ENCODE measurements at regions not wholly inside any gene's neighbourhood (a gene's known extent, or its start where the extent isn't known, plus 50 kb on each side); places are given as distances from the start of the nearest gene placed in this dataset.

GRCh38 chr17:57195785-57196460 lies 60.4 kb upstream of the MSI2 start:
- no peak for TF ChIP-seq CTCF (IDR thresholded peaks at IDR 0.05; ENCODE audit: low read depth, low read length)
- Histone ChIP-seq H3K9me3 (ENCODE audit: control insufficient read depth, insufficient read depth, low read length) (peaks cover 4% of the 10 kb centered on the region), H3K27ac (ENCODE audit: low read depth, low read length) (no peak overlapping the region), H3K27me3 (ENCODE audit: control insufficient read depth, insufficient read depth, low read length) (no peaks in the 10 kb centered on the region), H3K4me3 (ENCODE audit: low read depth, low read length) (no peak overlapping the region)
- DNase-seq (ENCODE audit: low read depth, low spot score) = no peak
- ChIA-PET POLR2A (no interaction called here), CTCF (no interaction called here)

DNA sequence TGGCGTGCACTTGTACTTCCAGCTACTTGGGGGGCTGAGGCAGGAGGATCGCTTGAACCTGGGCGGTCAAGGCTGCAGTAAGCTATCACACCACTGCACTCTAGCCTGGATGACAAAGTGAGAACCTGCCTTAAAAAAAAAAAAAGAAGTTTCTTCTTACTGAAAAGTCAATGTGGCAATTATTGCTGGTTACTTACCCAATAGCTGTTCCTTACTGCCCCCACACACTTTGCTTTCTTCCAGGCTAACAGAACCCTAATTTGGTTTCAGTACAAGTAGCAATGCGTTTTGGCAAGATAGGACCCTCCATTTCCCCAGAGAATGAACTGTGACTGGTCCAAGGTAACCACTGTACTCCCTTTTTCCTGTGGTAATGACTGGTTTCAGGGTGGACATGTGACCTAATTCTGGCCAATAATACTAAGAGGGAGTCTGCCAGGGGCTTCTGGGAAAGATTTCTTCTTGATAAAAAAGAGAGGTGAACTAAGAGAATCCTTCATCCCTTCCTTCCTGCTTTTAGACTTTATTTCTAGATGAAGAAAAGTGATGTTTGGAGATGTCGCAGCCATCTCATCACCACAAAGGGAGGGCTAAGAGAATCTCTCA lies 58.8 kb upstream of the MSI2 start:
- ChIA-PET CTCF (no interaction called here), POLR2A (no interaction called here)
- Histone ChIP-seq H3K9me3 (ENCODE audit: control insufficient read depth, insufficient read depth, low read length) (peaks cover 4% of the 10 kb centered on the region), H3K27ac (ENCODE audit: low read depth, low read length) (no peak overlapping the region), H3K27me3 (ENCODE audit: control insufficient read depth, insufficient read depth, low read length) (no peaks in the 10 kb centered on the region), H3K4me3 (ENCODE audit: low read depth, low read length) (no peak overlapping the region)
- TF ChIP-seq CTCF (IDR thresholded peaks at IDR 0.05; ENCODE audit: low read depth, low read length) = no peak
- no peak for DNase-seq (ENCODE audit: low read depth, low spot score)

DNA sequence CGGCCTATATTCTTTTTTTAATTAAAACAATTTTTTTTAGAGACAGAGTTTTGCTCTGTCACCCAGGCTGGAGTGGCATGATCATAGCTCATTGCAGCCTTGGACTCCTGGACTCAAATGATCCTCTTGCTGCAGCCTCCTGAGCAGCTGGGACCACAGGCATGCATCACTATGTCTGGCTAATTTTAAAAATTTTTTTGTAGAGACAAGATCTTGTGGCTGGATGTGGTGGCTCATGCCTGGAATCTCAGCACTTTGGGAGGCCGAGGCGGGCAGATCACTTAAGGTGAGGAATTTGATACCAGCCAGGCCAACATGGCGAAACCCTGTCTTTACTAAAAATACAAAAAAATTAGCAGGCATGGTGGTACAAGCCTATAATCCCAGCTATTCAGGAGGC lies 54.8 kb upstream of the MSI2 start:
- H3K9me3 ChIP-seq (ENCODE audit: control insufficient read depth, insufficient read depth, low read length) = no peaks in the 10 kb centered on the region; the same call in 1 of the 2 replicates
- TF ChIP-seq CTCF (IDR thresholded peaks at IDR 0.05; ENCODE audit: low read depth, low read length) = no peak
- CTCF ChIA-PET = interaction anchor here (1.4 kb wide), 1 partner anchor 471 kb away, joined by 3 read pairs; no protein-coding TSS in a partner anchor
- no peak overlapping the region for H3K4me3 ChIP-seq (ENCODE audit: low read depth, low read length)
- peaks cover 4% of the 10 kb centered on the region for H3K27me3 ChIP-seq (ENCODE audit: control insufficient read depth, insufficient read depth, low read length)
- no peak overlapping the region for H3K27ac ChIP-seq (ENCODE audit: low read depth, low read length)
- no peak for DNase-seq (ENCODE audit: low read depth, low spot score)
- POLR2A ChIA-PET = no interaction called here

- Histone ChIP-seq H3K9me3 (ENCODE audit: control insufficient read depth, insufficient read depth, low read length) (no peaks in the 10 kb centered on the region), H3K27me3 (ENCODE audit: control insufficient read depth, insufficient read depth, low read length) (peaks cover 4% of the 10 kb centered on the region), H3K27ac (ENCODE audit: low read depth, low read length) (no peak overlapping the region), H3K4me3 (ENCODE audit: low read depth, low read length) (no peak overlapping the region)
- CTCF ChIA-PET = interaction anchor here (0.5 kb wide), 1 partner anchor 569 kb away, joined by 3 read pairs; no protein-coding TSS in a partner anchor
- POLR2A ChIA-PET = no interaction called here
- DNase-seq (ENCODE audit: low read depth, low spot score) = no peak
- no peak for TF ChIP-seq CTCF (IDR thresholded peaks at IDR 0.05; ENCODE audit: low read depth, low read length)
These were observed 53.3 kb upstream of the MSI2 start for GRCh38 chr17:57203040-57203439.

Data from AG04450 (cell line).